GM23338 (cell line): ENCODE measurements at regions not wholly inside any gene's neighbourhood (a gene's known extent, or its start where the extent isn't known, plus 50 kb on each side); places are given as distances from the start of the nearest gene placed in this dataset.

ENCODE experiments used
- ATAC-seq: fragments of 200-7000 bp; cut with Tn5 transposase; 3 replicates; pipeline ENCODE4 v1.9.1; 2020
- DNase-seq: peaks from one replicate; pipeline ENCODE4 v3.0.0-alpha.2; 2015; ENCODE audit warnings: low spot score
- H2AFZ ChIP-seq: fragments of 200-600 bp; sonication (generic); 2 replicates; pipeline ENCODE4 v1.8.0; 2016; ENCODE audit warnings: antibody characterized with exemption, mild to moderate bottlenecking, moderate library complexity
- H3F3A ChIP-seq: fragments of 200-600 bp; sonication (generic); replicated peaks from 2 replicates; pipeline ENCODE4 v1.8.0; 2017; ENCODE audit warnings: antibody characterized with exemption, mixed run types, low read depth
- H3K27ac ChIP-seq: fragments of 200-600 bp; sonication (generic); 2 replicates; pipeline ENCODE4 v1.6.1; 2016; ENCODE audit warnings: low read depth
- H3K27me3 ChIP-seq: fragments of 200-600 bp; sonication (generic); 2 replicates; pipeline ENCODE4 v1.8.0; 2016; ENCODE audit warnings: mild to moderate bottlenecking, mixed run types, moderate library complexity; ENCODE audit not compliant: insufficient read depth
- H3K36me3 ChIP-seq: fragments of 200-600 bp; sonication (generic); 2 replicates; pipeline ENCODE4 v1.8.0; 2016; ENCODE audit warnings: mild to moderate bottlenecking; ENCODE audit not compliant: insufficient read depth
- H3K4me1 ChIP-seq: fragments of 200-600 bp; sonication (generic); 2 replicates; pipeline ENCODE4 v1.8.0; 2016; ENCODE audit warnings: mild to moderate bottlenecking, moderate library complexity; ENCODE audit not compliant: insufficient read depth
- H3K4me2 ChIP-seq: fragments of 200-600 bp; sonication (generic); 2 replicates; pipeline ENCODE4 v1.7.1; 2017; ENCODE audit warnings: mixed run types
- H3K4me3 ChIP-seq: fragments of 200-600 bp; sonication (generic); 2 replicates; pipeline ENCODE4 v1.6.1; 2016; ENCODE audit warnings: mixed run types
- H3K79me2 ChIP-seq: fragments of 200-600 bp; sonication (generic); replicated peaks from 2 replicates; pipeline ENCODE4 v1.8.0; 2017; ENCODE audit warnings: mild to moderate bottlenecking; ENCODE audit not compliant: insufficient read depth
- H3K9me2 ChIP-seq: fragments of 200-600 bp; sonication (generic); 2 replicates; pipeline ENCODE4 v1.8.0; 2017; ENCODE audit not compliant: insufficient read depth
- H4K20me1 ChIP-seq: fragments of 200-600 bp; sonication (generic); replicated peaks from 2 replicates; pipeline ENCODE4 v1.8.0; 2017; ENCODE audit warnings: mild to moderate bottlenecking; ENCODE audit not compliant: insufficient read depth
- H3K27ac Mint-ChIP-seq: 2 replicates; pipeline ENCODE4 v1.8.0; 2020; ENCODE audit warnings: inconsistent platforms, mild to moderate bottlenecking, moderate library complexity, mixed read lengths
- H3K27me3 Mint-ChIP-seq: 3 replicates; pipeline ENCODE4 v1.8.0; 2022; ENCODE audit warnings: low read depth, mild to moderate bottlenecking, moderate library complexity, mixed read lengths, inconsistent platforms; ENCODE audit not compliant: insufficient read depth, poor library complexity
- H3K36me3 Mint-ChIP-seq: 3 replicates; pipeline ENCODE4 v1.8.0; 2021; ENCODE audit warnings: low read depth, mild to moderate bottlenecking, inconsistent platforms, moderate library complexity, mixed read lengths
- H3K4me1 Mint-ChIP-seq: 3 replicates; pipeline ENCODE4 v1.8.0; 2020; ENCODE audit warnings: mild to moderate bottlenecking, inconsistent platforms, mixed read lengths
- H3K4me3 Mint-ChIP-seq: 3 replicates; pipeline ENCODE4 v1.8.0; 2021; ENCODE audit warnings: moderate library complexity, mild to moderate bottlenecking, inconsistent platforms, mixed read lengths
- H3K9me3 Mint-ChIP-seq: 3 replicates; pipeline ENCODE4 v1.8.0; 2020; ENCODE audit warnings: moderate library complexity, mild to moderate bottlenecking, inconsistent platforms, mixed read lengths
- CREB1 ChIP-seq: fragments of 250-450 bp; sonication (Bioruptor Pico); IDR thresholded peaks from 2 replicates; pipeline ENCODE4 v1.5.0; 2020; ENCODE audit warnings: low read depth, mild to moderate bottlenecking, moderate library complexity
- CTCF ChIP-seq, 2 experiments: fragments of 200-600 bp in 1 of 2; sonication (generic) in 1 of 2; conservative IDR thresholded peaks; 2 replicates each; pipeline versions ENCODE4 v1.5.1 to v1.6.1; 2016 to 2017; ENCODE audit warnings: antibody characterized with exemption in 2 of 2, low read depth in 2 of 2, mild to moderate bottlenecking in 2 of 2, moderate library complexity in 1 of 2
- ETS1 ChIP-seq: IDR thresholded peaks from 2 replicates; pipeline ENCODE4 v1.6.1; 2016; ENCODE audit warnings: antibody characterized with exemption
- EZH2 ChIP-seq: fragments of 200-600 bp; sonication (generic); IDR thresholded peaks from one replicate; pipeline ENCODE4 v1.8.0; 2017; ENCODE audit warnings: antibody characterized with exemption, mild to moderate bottlenecking, low read depth; ENCODE audit not compliant: unreplicated experiment
- EZH2phosphoT487 ChIP-seq: fragments of 200-600 bp; sonication (generic); IDR thresholded peaks from one replicate; pipeline ENCODE4 v1.8.1; 2018; ENCODE audit warnings: antibody characterized with exemption; ENCODE audit not compliant: unreplicated experiment
- JUNB ChIP-seq: IDR thresholded peaks from one replicate; pipeline ENCODE4 v1.6.1; 2016; ENCODE audit warnings: antibody characterized with exemption; ENCODE audit not compliant: unreplicated experiment
- NANOG ChIP-seq: IDR thresholded peaks from 2 replicates; pipeline ENCODE4 v1.6.1; 2016; ENCODE audit warnings: antibody characterized with exemption, borderline replicate concordance
- POLR2AphosphoS5 ChIP-seq: IDR thresholded peaks from 2 replicates; pipeline ENCODE4 v1.6.1; 2016; ENCODE audit warnings: antibody characterized with exemption, low read depth
- REST ChIP-seq: IDR thresholded peaks from one replicate; pipeline ENCODE4 v1.6.1; 2018; ENCODE audit warnings: antibody characterized with exemption; ENCODE audit not compliant: unreplicated experiment
- STAT1 ChIP-seq: IDR thresholded peaks from one replicate; pipeline ENCODE4 v1.6.1; 2016; ENCODE audit warnings: antibody characterized with exemption; ENCODE audit not compliant: unreplicated experiment
- ZNF114 ChIP-seq: fragments of 250-450 bp; sonication (Bioruptor Pico); IDR thresholded peaks from 2 replicates; pipeline ENCODE4 v1.5.0; 2020; ENCODE audit warnings: mild to moderate bottlenecking, moderate library complexity
- ZNF331 ChIP-seq: fragments of 250-450 bp; sonication (Bioruptor Pico); IDR thresholded peaks from 2 replicates; pipeline ENCODE4 v1.5.0; 2020; ENCODE audit warnings: low read depth, mild to moderate bottlenecking, moderate library complexity
- ZNF462 ChIP-seq: fragments of 250-450 bp; sonication (Bioruptor Pico); IDR thresholded peaks from 2 replicates; pipeline ENCODE4 v1.5.0; 2020; ENCODE audit warnings: mild to moderate bottlenecking, moderate library complexity

GRCh38 chr5:115064380-115064779 lies 105.3 kb downstream of the TRIM36 start:
- Histone ChIP-seq H4K20me1 (no peaks in the 10 kb centered on the region), H3K27ac (no peak overlapping the region), H3K4me3 (no peak overlapping the region), H2AFZ (0 out of 2 replicates have a peak overlapping the region, but pooled peaks have one; percentile 32), H3F3A (no peaks in the 10 kb centered on the region), H3K36me3 (no peaks in the 10 kb centered on the region), H3K4me1 (no peaks in the 10 kb centered on the region), H3K4me2 (no peak overlapping the region), H3K79me2 (no peaks in the 10 kb centered on the region), H3K27me3 (no peaks in the 10 kb centered on the region), H3K9me2 (0 out of 2 replicates have a peak, but pooled peaks cover 3% of the 10 kb centered on the region)
- H3K4me1 Mint-ChIP-seq, result peaks cover 1% of the 10 kb centered on the region; the same call in 2 of the 3 replicates
- DNase-seq (no peak), ATAC-seq (no peak)
- TF ChIP-seq ZNF331 (no peak), STAT1 (no peak), ETS1 (no peak), ZNF462 (CRISPR knock-in tag) (no peak), CREB1 (CRISPR knock-in tag) (no peak), POLR2AphosphoS5 (no peak), EZH2phosphoT487 (no peak), REST (no peak), CTCF (conservative IDR thresholded peaks at IDR 0.05; ENCODE audit: low read depth in 2 of 2) (no peak), JUNB (no peak), EZH2 (no peak), ZNF114 (CRISPR knock-in tag) (no peak), NANOG (no peak)
- no peaks in the 10 kb centered on the region for H3K27me3 Mint-ChIP-seq
- H3K36me3 Mint-ChIP-seq, result no peaks in the 10 kb centered on the region
- H3K9me3 Mint-ChIP-seq, result no peaks in the 10 kb centered on the region
- H3K4me3 Mint-ChIP-seq, result no peak overlapping the region
- H3K27ac Mint-ChIP-seq, result no peak overlapping the region
